Thyroid gland (tissue), 4 donors: ENCODE measurements at regions not wholly inside any gene's neighbourhood (a gene's known extent, or its start where the extent isn't known, plus 50 kb on each side); places are given as distances from the start of the nearest gene placed in this dataset.

Experiments used
- POLR2A ChIP-seq, 2 donors: fragments of 450-650 bp; IDR thresholded peaks; one replicate each; pipeline ENCODE4 v1.6.1; 2017; ENCODE audit warnings: antibody characterized with exemption in 2 of 2, mild to moderate bottlenecking in 2 of 2, moderate library complexity in 1 of 2
- TF ChIP-seq, protein P1 (sequence below), 6 experiments: fragments of 200-600 bp in 3 of 6; fragments of 450-650 bp in 3 of 6; sonication (generic) in 3 of 6; IDR thresholded peaks; one replicate each; pipeline ENCODE4 v1.5.1; 2016 to 2019; ENCODE audit warnings: antibody characterized with exemption in 6 of 6, mild to moderate bottlenecking in 2 of 6, inconsistent platforms in 1 of 6, moderate library complexity in 1 of 6

DNA sequence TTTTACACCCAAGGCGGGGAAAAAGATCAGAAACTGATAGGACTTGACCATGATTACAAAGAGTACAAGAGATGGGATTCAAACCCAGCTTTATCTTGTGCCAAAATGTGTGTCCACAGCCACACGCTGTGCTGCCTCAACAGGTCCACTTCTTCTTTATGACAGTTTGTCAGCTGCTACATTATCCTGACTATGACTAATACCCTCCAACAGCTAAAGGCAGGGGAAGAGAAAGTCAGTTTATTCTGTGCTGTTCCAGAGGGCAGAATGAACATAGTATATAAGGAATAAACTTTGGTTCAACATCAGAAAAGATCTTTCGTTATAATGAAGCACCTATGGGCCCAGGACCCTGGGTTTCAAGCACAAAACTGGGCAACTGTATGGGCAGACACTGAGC lies 668.2 kb upstream of the TENM4 start:
- TF ChIP-seq, protein P1, sequence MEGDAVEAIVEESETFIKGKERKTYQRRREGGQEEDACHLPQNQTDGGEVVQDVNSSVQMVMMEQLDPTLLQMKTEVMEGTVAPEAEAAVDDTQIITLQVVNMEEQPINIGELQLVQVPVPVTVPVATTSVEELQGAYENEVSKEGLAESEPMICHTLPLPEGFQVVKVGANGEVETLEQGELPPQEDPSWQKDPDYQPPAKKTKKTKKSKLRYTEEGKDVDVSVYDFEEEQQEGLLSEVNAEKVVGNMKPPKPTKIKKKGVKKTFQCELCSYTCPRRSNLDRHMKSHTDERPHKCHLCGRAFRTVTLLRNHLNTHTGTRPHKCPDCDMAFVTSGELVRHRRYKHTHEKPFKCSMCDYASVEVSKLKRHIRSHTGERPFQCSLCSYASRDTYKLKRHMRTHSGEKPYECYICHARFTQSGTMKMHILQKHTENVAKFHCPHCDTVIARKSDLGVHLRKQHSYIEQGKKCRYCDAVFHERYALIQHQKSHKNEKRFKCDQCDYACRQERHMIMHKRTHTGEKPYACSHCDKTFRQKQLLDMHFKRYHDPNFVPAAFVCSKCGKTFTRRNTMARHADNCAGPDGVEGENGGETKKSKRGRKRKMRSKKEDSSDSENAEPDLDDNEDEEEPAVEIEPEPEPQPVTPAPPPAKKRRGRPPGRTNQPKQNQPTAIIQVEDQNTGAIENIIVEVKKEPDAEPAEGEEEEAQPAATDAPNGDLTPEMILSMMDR (IDR thresholded peaks at IDR 0.05) = no peak
- no peak for TF ChIP-seq POLR2A (IDR thresholded peaks at IDR 0.05)
